ENCODE measurements at regions not wholly inside any gene's neighbourhood (a gene's known extent, or its start where the extent isn't known, plus 50 kb on each side); places are given as distances from the start of the nearest gene placed in this dataset.
A peak's percentile ranks its signal among the peaks of the same experiment; 100 is the strongest.

- H3K9me3 Mint-ChIP-seq (ENCODE audit: unreplicated experiment): no peaks in the 10 kb centered on the region
- H3K4me1 Mint-ChIP-seq (ENCODE audit: unreplicated experiment): no peaks in the 10 kb centered on the region
- no peak overlapping the region for H3K27ac Mint-ChIP-seq (ENCODE audit: unreplicated experiment)
- no peaks in the 10 kb centered on the region for H3K27me3 Mint-ChIP-seq (ENCODE audit: unreplicated experiment)
- H3K4me3 Mint-ChIP-seq (ENCODE audit: unreplicated experiment): no peak overlapping the region
- no peak for DNase-seq (ENCODE audit: low spot score)
- H3K36me3 Mint-ChIP-seq (ENCODE audit: low read depth, unreplicated experiment): peaks cover 4% of the 10 kb centered on the region
- TF ChIP-seq, protein P1, sequence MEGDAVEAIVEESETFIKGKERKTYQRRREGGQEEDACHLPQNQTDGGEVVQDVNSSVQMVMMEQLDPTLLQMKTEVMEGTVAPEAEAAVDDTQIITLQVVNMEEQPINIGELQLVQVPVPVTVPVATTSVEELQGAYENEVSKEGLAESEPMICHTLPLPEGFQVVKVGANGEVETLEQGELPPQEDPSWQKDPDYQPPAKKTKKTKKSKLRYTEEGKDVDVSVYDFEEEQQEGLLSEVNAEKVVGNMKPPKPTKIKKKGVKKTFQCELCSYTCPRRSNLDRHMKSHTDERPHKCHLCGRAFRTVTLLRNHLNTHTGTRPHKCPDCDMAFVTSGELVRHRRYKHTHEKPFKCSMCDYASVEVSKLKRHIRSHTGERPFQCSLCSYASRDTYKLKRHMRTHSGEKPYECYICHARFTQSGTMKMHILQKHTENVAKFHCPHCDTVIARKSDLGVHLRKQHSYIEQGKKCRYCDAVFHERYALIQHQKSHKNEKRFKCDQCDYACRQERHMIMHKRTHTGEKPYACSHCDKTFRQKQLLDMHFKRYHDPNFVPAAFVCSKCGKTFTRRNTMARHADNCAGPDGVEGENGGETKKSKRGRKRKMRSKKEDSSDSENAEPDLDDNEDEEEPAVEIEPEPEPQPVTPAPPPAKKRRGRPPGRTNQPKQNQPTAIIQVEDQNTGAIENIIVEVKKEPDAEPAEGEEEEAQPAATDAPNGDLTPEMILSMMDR (IDR thresholded peaks at IDR 0.05; ENCODE audit: unreplicated experiment): no peak
Measured at GRCh38 chr2:545711-546650, 131.2 kb downstream of the TMEM18 start.

- H3K27me3 Mint-ChIP-seq (ENCODE audit: unreplicated experiment): no peaks in the 10 kb centered on the region
- H3K9me3 Mint-ChIP-seq (ENCODE audit: unreplicated experiment): no peaks in the 10 kb centered on the region
- TF ChIP-seq, protein P1 (IDR thresholded peaks at IDR 0.05; ENCODE audit: unreplicated experiment): no peak
- H3K4me3 Mint-ChIP-seq (ENCODE audit: unreplicated experiment): no peak overlapping the region
- peaks cover 4% of the 10 kb centered on the region for H3K36me3 Mint-ChIP-seq (ENCODE audit: low read depth, unreplicated experiment)
- H3K27ac Mint-ChIP-seq (ENCODE audit: unreplicated experiment): no peak overlapping the region
- no peaks in the 10 kb centered on the region for H3K4me1 Mint-ChIP-seq (ENCODE audit: unreplicated experiment)
- no peak for DNase-seq (ENCODE audit: low spot score)
Measured at GRCh38 chr2:545228-545627, 132.0 kb downstream of the TMEM18 start.

DNA sequence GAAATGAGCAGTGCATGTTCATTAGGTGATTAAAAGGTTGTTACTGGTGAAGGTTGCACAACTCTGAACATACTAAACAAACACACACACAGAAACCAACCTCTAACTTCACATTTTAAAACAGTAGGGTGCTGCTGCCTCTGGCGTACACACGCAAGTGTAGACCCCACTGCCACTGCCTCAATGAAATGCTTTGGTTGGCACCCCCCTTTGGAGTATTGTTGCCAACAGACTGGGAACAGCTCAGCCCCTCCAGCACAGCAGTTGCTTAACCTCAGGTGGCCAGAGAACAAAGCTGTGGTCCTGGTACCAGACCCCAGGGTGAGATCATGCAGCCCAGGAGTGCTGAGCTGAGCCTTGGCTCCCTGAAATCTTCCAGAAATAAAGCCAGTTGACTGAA lies 138.6 kb downstream of the TMEM18 start:
- no peaks in the 10 kb centered on the region for H3K36me3 Mint-ChIP-seq (ENCODE audit: low read depth, unreplicated experiment)
- H3K27ac Mint-ChIP-seq (ENCODE audit: unreplicated experiment): no peak overlapping the region
- DNase-seq (ENCODE audit: low spot score): no peak
- H3K4me3 Mint-ChIP-seq (ENCODE audit: unreplicated experiment): no peak overlapping the region
- peaks cover 2% of the 10 kb centered on the region for H3K27me3 Mint-ChIP-seq (ENCODE audit: unreplicated experiment)
- H3K4me1 Mint-ChIP-seq (ENCODE audit: unreplicated experiment): no peaks in the 10 kb centered on the region
- no peaks in the 10 kb centered on the region for H3K9me3 Mint-ChIP-seq (ENCODE audit: unreplicated experiment)
- TF ChIP-seq, protein P1 (IDR thresholded peaks at IDR 0.05; ENCODE audit: unreplicated experiment): no peak

- TF ChIP-seq, protein P1 (IDR thresholded peaks at IDR 0.05; ENCODE audit: unreplicated experiment): peak; percentile 77
- Mint-ChIP-seq H3K9me3 (ENCODE audit: unreplicated experiment) (no peaks in the 10 kb centered on the region), H3K36me3 (ENCODE audit: low read depth, unreplicated experiment) (no peaks in the 10 kb centered on the region), H3K27me3 (ENCODE audit: unreplicated experiment) (peaks cover 2% of the 10 kb centered on the region), H3K4me1 (ENCODE audit: unreplicated experiment) (no peaks in the 10 kb centered on the region), H3K4me3 (ENCODE audit: unreplicated experiment) (no peak overlapping the region), H3K27ac (ENCODE audit: unreplicated experiment) (no peak overlapping the region)
- no peak for DNase-seq (ENCODE audit: low spot score)
Measured at GRCh38 chr2:535222-535621, 142.0 kb downstream of the TMEM18 start.

DNA sequence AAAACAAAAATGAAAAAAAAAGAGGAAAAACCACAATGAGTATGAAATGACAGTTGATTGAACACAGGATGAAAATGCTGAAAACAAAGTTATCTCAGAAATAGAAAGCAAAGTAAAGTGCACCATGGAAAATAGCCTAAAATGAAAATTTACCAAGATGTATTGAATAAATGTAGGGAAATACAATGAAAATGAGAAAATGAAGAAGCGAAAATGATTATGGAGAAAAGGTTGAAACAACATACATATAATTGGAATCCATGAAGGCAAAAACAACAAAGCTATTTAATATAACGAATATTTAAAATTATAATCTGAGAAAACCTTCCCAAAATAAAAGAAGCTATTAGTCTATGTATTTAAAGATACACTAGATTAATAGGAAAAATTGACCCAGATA lies 147.4 kb downstream of the TMEM18 start:
- Mint-ChIP-seq H3K27me3 (ENCODE audit: unreplicated experiment) (no peaks in the 10 kb centered on the region), H3K36me3 (ENCODE audit: low read depth, unreplicated experiment) (no peaks in the 10 kb centered on the region), H3K4me1 (ENCODE audit: unreplicated experiment) (no peaks in the 10 kb centered on the region), H3K9me3 (ENCODE audit: unreplicated experiment) (no peaks in the 10 kb centered on the region), H3K27ac (ENCODE audit: unreplicated experiment) (no peak overlapping the region), H3K4me3 (ENCODE audit: unreplicated experiment) (no peak overlapping the region)
- TF ChIP-seq, protein P1 (IDR thresholded peaks at IDR 0.05; ENCODE audit: unreplicated experiment): no peak
- DNase-seq (ENCODE audit: low spot score): no peak

Measured in endothelial cell (in vitro differentiated cells).